Thoracic aorta (tissue), 2 donors: ENCODE measurements at regions not wholly inside any gene's neighbourhood (a gene's known extent, or its start where the extent isn't known, plus 50 kb on each side); places are given as distances from the start of the nearest gene placed in this dataset.

Experiments
- ATAC-seq: fragments of 150-250 bp; one replicate; pipeline ENCODE4 v1.8.0; 2017; ENCODE audit warnings: low read depth; ENCODE audit not compliant: insufficient number of reproducible peaks, low FRiP score
- DNase-seq: peaks from one replicate; pipeline ENCODE4 v3.0.0-alpha.2; 2020; ENCODE audit warnings: low spot score
- H3K27ac ChIP-seq, 2 donors: fragments of 200-600 bp; sonication (generic); 1 replicate in 1 of 2; 2 replicates in 1 of 2; pipeline ENCODE4 v1.5.1; 2016; ENCODE audit warnings: mild to moderate bottlenecking in 2 of 2, moderate library complexity in 2 of 2
- H3K27me3 ChIP-seq: fragments of 200-600 bp; sonication (generic); replicated peaks from 2 replicates; pipeline ENCODE4 v1.6.0; 2016; ENCODE audit warnings: mild to moderate bottlenecking; ENCODE audit not compliant: insufficient read depth
- H3K36me3 ChIP-seq: fragments of 200-600 bp; sonication (generic); one replicate; pipeline ENCODE4 v1.5.1; 2016
- H3K4me1 ChIP-seq, 2 donors: fragments of 200-600 bp; sonication (generic); 1 replicate in 1 of 2; 2 replicates in 1 of 2; pipeline versions ENCODE4 v1.5.1 to v1.6.0; 2016; ENCODE audit warnings: low read depth in 2 of 2, mild to moderate bottlenecking in 1 of 2; ENCODE audit not compliant: control insufficient read depth in 1 of 2
- H3K4me3 ChIP-seq: fragments of 200-600 bp; sonication (generic); 2 replicates; pipeline ENCODE4 v1.5.1; 2016; ENCODE audit warnings: mild to moderate bottlenecking
- H3K9me3 ChIP-seq: fragments of 200-600 bp; sonication (generic); 2 replicates; pipeline ENCODE4 v1.5.1; 2016
- TF ChIP-seq, protein P1 (sequence below): fragments of 200-600 bp; sonication (generic); IDR thresholded peaks from one replicate; pipeline ENCODE4 v1.5.1; 2019; ENCODE audit warnings: antibody characterized with exemption

DNA sequence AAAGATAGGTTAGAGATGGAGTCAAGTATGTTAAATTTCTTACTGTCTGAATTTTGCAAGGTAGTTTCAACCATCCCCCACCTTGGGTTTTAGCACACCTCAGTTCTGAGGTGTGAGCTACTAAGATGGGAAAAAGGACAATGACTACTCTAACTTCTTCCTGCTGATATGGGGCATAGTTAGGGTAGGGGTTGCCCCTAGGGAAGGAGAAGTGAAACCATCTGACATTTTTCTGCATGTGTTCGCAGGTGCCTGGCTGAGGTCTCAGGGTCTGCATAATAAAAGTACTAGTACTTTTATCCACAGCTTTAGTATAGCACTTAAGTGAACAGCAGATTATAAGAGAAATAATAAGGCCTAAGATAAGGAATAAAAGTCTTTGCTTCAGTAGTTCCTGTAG lies 129.5 kb upstream of the CYSLTR1 start:
- ATAC-seq (no peak), DNase-seq (no peak)
- Histone ChIP-seq H3K4me1 (no peaks in the 10 kb centered on the region), H3K36me3 (no peaks in the 10 kb centered on the region), H3K4me3 (no peak overlapping the region), H3K27ac (no peak overlapping the region), H3K27me3 (no peaks in the 10 kb centered on the region), H3K9me3 (no peaks in the 10 kb centered on the region)
- TF ChIP-seq, protein P1, sequence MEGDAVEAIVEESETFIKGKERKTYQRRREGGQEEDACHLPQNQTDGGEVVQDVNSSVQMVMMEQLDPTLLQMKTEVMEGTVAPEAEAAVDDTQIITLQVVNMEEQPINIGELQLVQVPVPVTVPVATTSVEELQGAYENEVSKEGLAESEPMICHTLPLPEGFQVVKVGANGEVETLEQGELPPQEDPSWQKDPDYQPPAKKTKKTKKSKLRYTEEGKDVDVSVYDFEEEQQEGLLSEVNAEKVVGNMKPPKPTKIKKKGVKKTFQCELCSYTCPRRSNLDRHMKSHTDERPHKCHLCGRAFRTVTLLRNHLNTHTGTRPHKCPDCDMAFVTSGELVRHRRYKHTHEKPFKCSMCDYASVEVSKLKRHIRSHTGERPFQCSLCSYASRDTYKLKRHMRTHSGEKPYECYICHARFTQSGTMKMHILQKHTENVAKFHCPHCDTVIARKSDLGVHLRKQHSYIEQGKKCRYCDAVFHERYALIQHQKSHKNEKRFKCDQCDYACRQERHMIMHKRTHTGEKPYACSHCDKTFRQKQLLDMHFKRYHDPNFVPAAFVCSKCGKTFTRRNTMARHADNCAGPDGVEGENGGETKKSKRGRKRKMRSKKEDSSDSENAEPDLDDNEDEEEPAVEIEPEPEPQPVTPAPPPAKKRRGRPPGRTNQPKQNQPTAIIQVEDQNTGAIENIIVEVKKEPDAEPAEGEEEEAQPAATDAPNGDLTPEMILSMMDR: no peak

- TF ChIP-seq, protein P1: no peak
- Histone ChIP-seq H3K27me3 (no peaks in the 10 kb centered on the region), H3K9me3 (no peaks in the 10 kb centered on the region), H3K27ac (no peak overlapping the region), H3K4me1 (no peaks in the 10 kb centered on the region), H3K4me3 (no peak overlapping the region), H3K36me3 (no peaks in the 10 kb centered on the region)
- DNase-seq: no peak
- ATAC-seq: no peak
Observed at GRCh38 chrX:78455901-78456300, 128.5 kb upstream of the CYSLTR1 start.

GRCh38 chrX:78452356-78452755 lies 124.9 kb upstream of the CYSLTR1 start:
- Histone ChIP-seq H3K27me3 (no peaks in the 10 kb centered on the region), H3K9me3 (no peaks in the 10 kb centered on the region), H3K36me3 (no peaks in the 10 kb centered on the region), H3K4me3 (no peak overlapping the region), H3K4me1 (no peaks in the 10 kb centered on the region), H3K27ac (no peak overlapping the region)
- DNase-seq (no peak), ATAC-seq (no peak)
- TF ChIP-seq, protein P1: no peak

DNA sequence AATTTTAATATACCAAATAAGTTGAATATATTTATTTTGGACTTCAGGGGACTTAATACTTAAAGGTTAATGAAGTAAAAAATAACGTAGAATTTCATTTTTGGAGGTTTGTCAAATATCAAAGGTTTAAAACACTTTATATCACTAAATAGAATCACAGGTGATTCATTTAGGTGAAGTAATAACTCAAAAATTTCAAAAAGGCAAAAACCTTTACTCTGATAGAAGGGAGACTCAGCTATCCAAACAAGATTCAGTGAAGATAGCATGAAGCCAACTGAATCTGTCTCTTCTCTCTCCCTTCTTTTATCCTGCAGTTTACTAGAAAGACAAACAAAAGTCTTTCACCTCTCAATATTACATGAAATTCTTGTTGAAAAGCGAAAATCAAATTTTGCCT lies 110.2 kb upstream of the CYSLTR1 start:
- Histone ChIP-seq H3K36me3 (no peaks in the 10 kb centered on the region), H3K9me3 (no peaks in the 10 kb centered on the region), H3K4me1 (no peaks in the 10 kb centered on the region), H3K4me3 (no peak overlapping the region), H3K27me3 (no peaks in the 10 kb centered on the region), H3K27ac (no peak overlapping the region)
- DNase-seq (no peak), ATAC-seq (no peak)
- TF ChIP-seq, protein P1: no peak

DNA sequence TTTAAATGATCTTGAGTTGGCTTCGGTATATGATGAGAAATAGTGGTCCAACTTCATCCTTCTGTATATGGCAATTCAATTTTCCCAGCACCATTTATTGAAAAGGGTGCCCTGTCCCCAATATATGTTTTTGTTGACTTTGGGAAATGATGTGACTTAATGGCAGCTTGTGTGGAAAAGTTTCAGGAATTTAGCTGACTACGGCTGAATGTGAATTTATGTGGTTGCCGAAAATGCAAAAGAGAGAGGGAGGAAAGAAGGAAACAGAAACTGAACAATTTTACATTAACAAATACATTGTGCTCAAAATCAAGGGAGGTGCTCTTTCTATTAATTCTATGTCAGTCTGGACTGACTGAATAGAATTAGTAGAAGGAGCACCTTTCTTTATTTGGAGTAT lies 101.8 kb upstream of the CYSLTR1 start:
- no peaks in the 10 kb centered on the region for H3K36me3 ChIP-seq
- H3K4me1 ChIP-seq: no peaks in the 10 kb centered on the region
- H3K27me3 ChIP-seq: no peaks in the 10 kb centered on the region
- no peaks in the 10 kb centered on the region for H3K9me3 ChIP-seq
- no peak overlapping the region for H3K27ac ChIP-seq
- no peak overlapping the region for H3K4me3 ChIP-seq
- ATAC-seq (no peak), DNase-seq (no peak)
- TF ChIP-seq, protein P1: no peak
